Nucleus accumbens (tissue), 56 donors: ENCODE measurements at regions not wholly inside any gene's neighbourhood (a gene's known extent, or its start where the extent isn't known, plus 50 kb on each side); places are given as distances from the start of the nearest gene placed in this dataset.
"Not testable (repeated sequence)": the region's sequence is repeated elsewhere in the genome, so short reads cannot be mapped to it uniquely, and the experiment has no call there.

Experiments used
- DNase-seq, 56 donors: peaks; one replicate each; lab custom pipeline; 2025; lab: John Stamatoyannopoulos, UW

- DNase-seq = not testable (repeated sequence)
These were observed 135.7 kb upstream of the TEKT4 start for GRCh38 chr2:94735536-94735935.

- DNase-seq = not testable (repeated sequence)
These were observed 134.1 kb upstream of the TEKT4 start for GRCh38 chr2:94737145-94737544.

GRCh38 chr2:94737736-94738342, 133.4 kb upstream of the TEKT4 start:
- not testable (repeated sequence) for DNase-seq

- no peak for DNase-seq
These were observed 117.7 kb upstream of the TEKT4 start for GRCh38 chr2:94753466-94753998.

- DNase-seq = no peak
These were observed 112.7 kb upstream of the TEKT4 start for GRCh38 chr2:94758546-94758945.

GRCh38 chr2:94759211-94759610, 112.0 kb upstream of the TEKT4 start:
- DNase-seq = peak in 1 of 56 donors; percentile 5

- no peak for DNase-seq
These were observed 108.6 kb upstream of the TEKT4 start for GRCh38 chr2:94762600-94762999.

GRCh38 chr2:94763318-94763717, 107.9 kb upstream of the TEKT4 start:
- DNase-seq = no peak

- not testable (repeated sequence) for DNase-seq
These were observed 106.9 kb upstream of the TEKT4 start for GRCh38 chr2:94764331-94764730.

GRCh38 chr2:94767336-94767735, 103.9 kb upstream of the TEKT4 start:
- DNase-seq = peak in 2 of 56 donors; percentile 7 to 16

- no peak for DNase-seq
These were observed 101.5 kb upstream of the TEKT4 start for GRCh38 chr2:94769733-94770132.

- DNase-seq = no peak
These were observed 96.4 kb upstream of the TEKT4 start for GRCh38 chr2:94774851-94775250.

- DNase-seq = no peak
These were observed 95.2 kb upstream of the TEKT4 start for GRCh38 chr2:94776036-94776435.

GRCh38 chr2:94785105-94785504, 86.1 kb upstream of the TEKT4 start:
- not testable (repeated sequence) for DNase-seq

GRCh38 chr2:94786424-94786823, 84.8 kb upstream of the TEKT4 start:
- not testable (repeated sequence) for DNase-seq

- DNase-seq = not testable (repeated sequence)
These were observed 81.1 kb upstream of the TEKT4 start for GRCh38 chr2:94790169-94790568.

- not testable (repeated sequence) for DNase-seq
These were observed 74.0 kb upstream of the TEKT4 start for GRCh38 chr2:94797235-94797634.
